Endodermal cell (in vitro differentiated cells): ENCODE measurements at regions not wholly inside any gene's neighbourhood (a gene's known extent, or its start where the extent isn't known, plus 50 kb on each side); places are given as distances from the start of the nearest gene placed in this dataset.
A peak's percentile ranks its signal among the peaks of the same experiment; 100 is the strongest.

Experiments
- DNase-seq: peaks from one replicate; pipeline ENCODE4 v3.0.0-alpha.2; 2017
- H3K27ac ChIP-seq: 2 replicates; pipeline ENCODE4 v1.5.1; 2013; ENCODE audit warnings: mild to moderate bottlenecking, low read depth, low read length, moderate library complexity
- H3K27me3 ChIP-seq: 2 replicates; pipeline ENCODE4 v1.6.1; 2013; ENCODE audit warnings: mild to moderate bottlenecking, low read length, moderate library complexity; ENCODE audit not compliant: insufficient read depth, control insufficient read depth, poor library complexity, severe bottlenecking
- H3K36me3 ChIP-seq: 2 replicates; pipeline ENCODE4 v1.7.0; 2013; ENCODE audit warnings: mild to moderate bottlenecking, low read length, moderate library complexity; ENCODE audit not compliant: control insufficient read depth, insufficient read depth
- H3K4me1 ChIP-seq: one replicate; pipeline ENCODE4 v1.7.0; 2013; ENCODE audit warnings: low read length; ENCODE audit not compliant: control insufficient read depth, insufficient read depth
- H3K4me3 ChIP-seq: 2 replicates; pipeline ENCODE4 v1.5.1; 2013; ENCODE audit warnings: mild to moderate bottlenecking, low read length, moderate library complexity
- H3K9ac ChIP-seq: 2 replicates; pipeline ENCODE4 v1.6.1; 2013; ENCODE audit warnings: mild to moderate bottlenecking, low read length, moderate library complexity; ENCODE audit not compliant: poor library complexity, severe bottlenecking; ENCODE audit errors: extremely low read depth
- H3K9me3 ChIP-seq: 2 replicates; pipeline ENCODE4 v1.6.1; 2013; ENCODE audit warnings: mild to moderate bottlenecking, low read length, moderate library complexity; ENCODE audit not compliant: control insufficient read depth
- H3K27ac Mint-ChIP-seq: 2 replicates; pipeline ENCODE4 v1.8.0; 2020; ENCODE audit warnings: mixed read lengths
- H3K27me3 Mint-ChIP-seq: 2 replicates; pipeline ENCODE4 v1.8.0; 2021; ENCODE audit warnings: mild to moderate bottlenecking, mixed read lengths; ENCODE audit not compliant: insufficient read depth
- H3K36me3 Mint-ChIP-seq: 2 replicates; pipeline ENCODE4 v1.8.0; 2020; ENCODE audit warnings: low read depth, mixed read lengths
- H3K4me1 Mint-ChIP-seq: 2 replicates; pipeline ENCODE4 v1.8.0; 2020; ENCODE audit warnings: mixed read lengths
- H3K4me3 Mint-ChIP-seq: 2 replicates; pipeline ENCODE4 v1.8.0; 2020; ENCODE audit warnings: mild to moderate bottlenecking, moderate library complexity, mixed read lengths
- H3K9me3 Mint-ChIP-seq: 2 replicates; pipeline ENCODE4 v1.8.0; 2020; ENCODE audit warnings: mild to moderate bottlenecking, mixed read lengths
- WGBS, 2 experiments: methylation state at CpG; one replicate each; pipeline versions ENCODE4 v1.1.5 to v1.1.7; 2013; ENCODE audit warnings: missing lambda C conversion rate in 2 of 2, mixed read lengths in 1 of 2; ENCODE audit not compliant: insufficient coverage in 1 of 2, insufficient read length in 1 of 2; 5-methylcytosine and 5-hydroxymethylcytosine counted together
- TF ChIP-seq, protein P1 (sequence below): fragments of 200-600 bp; sonication (generic); conservative IDR thresholded peaks from 2 replicates; pipeline ENCODE4 v1.5.0; 2021; ENCODE audit warnings: antibody characterized with exemption, mild to moderate bottlenecking

- no peak overlapping the region for H3K9ac ChIP-seq
- Mint-ChIP-seq H3K36me3 (no peaks in the 10 kb centered on the region), H3K4me1 (no peaks in the 10 kb centered on the region), H3K27me3 (peaks cover 5% of the 10 kb centered on the region), H3K9me3 (peaks cover 15% of the 10 kb centered on the region), H3K27ac (no peak overlapping the region), H3K4me3 (no peak overlapping the region)
- H3K27me3 ChIP-seq: no peaks in the 10 kb centered on the region
- H3K27ac ChIP-seq: no peak overlapping the region
- H3K4me3 ChIP-seq: no peak overlapping the region
- no peaks in the 10 kb centered on the region for H3K36me3 ChIP-seq
- DNase-seq: no peak
- no peaks in the 10 kb centered on the region for H3K4me1 ChIP-seq
- peaks cover 5% of the 10 kb centered on the region for H3K9me3 ChIP-seq
- TF ChIP-seq, protein P1, sequence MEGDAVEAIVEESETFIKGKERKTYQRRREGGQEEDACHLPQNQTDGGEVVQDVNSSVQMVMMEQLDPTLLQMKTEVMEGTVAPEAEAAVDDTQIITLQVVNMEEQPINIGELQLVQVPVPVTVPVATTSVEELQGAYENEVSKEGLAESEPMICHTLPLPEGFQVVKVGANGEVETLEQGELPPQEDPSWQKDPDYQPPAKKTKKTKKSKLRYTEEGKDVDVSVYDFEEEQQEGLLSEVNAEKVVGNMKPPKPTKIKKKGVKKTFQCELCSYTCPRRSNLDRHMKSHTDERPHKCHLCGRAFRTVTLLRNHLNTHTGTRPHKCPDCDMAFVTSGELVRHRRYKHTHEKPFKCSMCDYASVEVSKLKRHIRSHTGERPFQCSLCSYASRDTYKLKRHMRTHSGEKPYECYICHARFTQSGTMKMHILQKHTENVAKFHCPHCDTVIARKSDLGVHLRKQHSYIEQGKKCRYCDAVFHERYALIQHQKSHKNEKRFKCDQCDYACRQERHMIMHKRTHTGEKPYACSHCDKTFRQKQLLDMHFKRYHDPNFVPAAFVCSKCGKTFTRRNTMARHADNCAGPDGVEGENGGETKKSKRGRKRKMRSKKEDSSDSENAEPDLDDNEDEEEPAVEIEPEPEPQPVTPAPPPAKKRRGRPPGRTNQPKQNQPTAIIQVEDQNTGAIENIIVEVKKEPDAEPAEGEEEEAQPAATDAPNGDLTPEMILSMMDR: no peak
- 85% methylated on average over 9 to 12 of the region's 13 CpGs for WGBS, 2 experiments
These were observed 71.5 kb upstream of the DISP3 start for GRCh38 chr1:11407301-11407994.

DNA sequence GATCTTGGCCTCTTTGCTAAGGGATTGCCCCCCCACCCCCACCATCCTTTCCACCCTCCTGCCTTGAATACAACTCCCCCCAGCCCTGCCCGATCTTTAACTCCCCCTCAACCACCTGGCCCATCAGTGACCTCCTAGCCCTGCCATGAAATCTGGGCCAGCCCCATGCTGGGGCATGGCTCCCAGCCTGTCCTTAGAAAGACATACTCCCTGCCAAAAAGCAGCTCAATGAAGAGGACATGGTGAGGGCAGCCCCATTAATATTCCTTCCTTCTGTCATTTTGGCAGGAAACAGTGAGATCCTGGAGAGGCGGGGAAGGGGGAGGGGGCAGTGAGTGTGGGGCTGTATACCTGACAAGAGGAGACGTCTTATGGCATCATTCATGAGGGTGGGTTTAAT is 66.8 kb upstream of the DISP3 start:
- Histone ChIP-seq H3K27ac (no peak overlapping the region), H3K36me3 (no peaks in the 10 kb centered on the region), H3K9ac (no peak overlapping the region), H3K4me1 (no peaks in the 10 kb centered on the region), H3K4me3 (no peak overlapping the region), H3K27me3 (no peaks in the 10 kb centered on the region), H3K9me3 (peaks cover 3% of the 10 kb centered on the region)
- H3K9me3 Mint-ChIP-seq: peaks cover 7% of the 10 kb centered on the region
- peaks cover 16% of the 10 kb centered on the region for H3K4me1 Mint-ChIP-seq
- 93 to 100% methylated on average over 1 to 3 of the region's 3 CpGs for WGBS, 2 experiments
- peaks cover 8% of the 10 kb centered on the region for H3K27me3 Mint-ChIP-seq
- DNase-seq: no peak
- no peak overlapping the region for H3K4me3 Mint-ChIP-seq
- no peaks in the 10 kb centered on the region for H3K36me3 Mint-ChIP-seq
- H3K27ac Mint-ChIP-seq: no peak overlapping the region
- TF ChIP-seq, protein P1: no peak

GRCh38 chr1:11413986-11414391 is 65.0 kb upstream of the DISP3 start:
- H3K27ac ChIP-seq: peak overlapping the region; percentile 98
- no peak overlapping the region for H3K4me3 ChIP-seq
- H3K27me3 ChIP-seq: no peaks in the 10 kb centered on the region
- H3K36me3 ChIP-seq: no peaks in the 10 kb centered on the region
- no peaks in the 10 kb centered on the region for H3K36me3 Mint-ChIP-seq
- peaks cover 20% of the 10 kb centered on the region for H3K4me1 Mint-ChIP-seq
- WGBS, 2 experiments: 49 to 53% methylated on average over 6 to 8 of the region's 8 CpGs
- TF ChIP-seq, protein P1: no peak
- DNase-seq: peak; percentile 59
- H3K27ac Mint-ChIP-seq: no peak overlapping the region
- no peaks in the 10 kb centered on the region for H3K4me1 ChIP-seq
- H3K9me3 Mint-ChIP-seq: no peaks in the 10 kb centered on the region
- H3K9ac ChIP-seq: no peak overlapping the region
- H3K27me3 Mint-ChIP-seq: peaks cover 16% of the 10 kb centered on the region
- H3K9me3 ChIP-seq: no peaks in the 10 kb centered on the region
- no peak overlapping the region for H3K4me3 Mint-ChIP-seq
